ENCODE measurements at regions not wholly inside any gene's neighbourhood (a gene's known extent, or its start where the extent isn't known, plus 50 kb on each side); places are given as distances from the start of the nearest gene placed in this dataset.

DNA sequence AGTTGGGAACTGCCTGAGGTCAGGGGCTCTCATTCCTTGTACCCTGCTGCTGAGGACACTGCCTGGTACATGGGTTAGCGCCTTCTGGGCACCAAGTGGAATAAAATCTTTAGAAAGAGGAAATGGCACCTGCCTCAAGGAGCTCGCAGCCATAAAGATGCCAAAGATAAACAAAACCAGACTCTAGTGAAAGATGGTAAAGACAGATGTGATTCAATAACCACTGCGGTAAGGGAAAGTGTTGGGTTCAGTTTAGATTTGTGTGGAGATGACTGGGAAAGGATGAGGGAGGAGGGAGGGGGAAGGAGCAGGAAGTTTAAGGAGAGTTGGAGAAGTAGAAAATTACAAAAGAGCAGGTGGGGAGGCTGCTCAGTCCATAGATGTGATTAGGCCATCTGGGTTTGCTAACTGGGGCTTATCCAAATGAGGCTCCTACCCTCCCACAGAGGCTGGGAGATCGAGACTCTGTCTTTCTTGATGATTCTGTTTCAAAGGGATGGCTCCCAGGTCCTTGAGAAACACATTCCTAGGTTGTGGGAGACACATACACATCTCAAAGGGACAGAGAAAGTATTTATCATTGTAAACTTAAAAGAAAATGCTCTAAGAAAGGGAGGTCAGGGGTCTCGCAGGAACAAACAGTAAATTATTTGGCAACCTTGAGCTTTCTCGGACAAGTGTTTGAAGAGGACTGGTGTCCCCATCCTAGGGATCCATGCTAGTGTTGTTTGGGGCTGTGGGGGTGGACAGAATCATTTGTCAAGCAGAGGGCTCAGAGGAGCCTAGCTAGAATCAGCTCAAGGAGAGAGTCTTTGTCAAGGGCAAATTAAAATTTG, 65.7 kb upstream of the MORC3 start (continued):
- TF ChIP-seq, protein P1, sequence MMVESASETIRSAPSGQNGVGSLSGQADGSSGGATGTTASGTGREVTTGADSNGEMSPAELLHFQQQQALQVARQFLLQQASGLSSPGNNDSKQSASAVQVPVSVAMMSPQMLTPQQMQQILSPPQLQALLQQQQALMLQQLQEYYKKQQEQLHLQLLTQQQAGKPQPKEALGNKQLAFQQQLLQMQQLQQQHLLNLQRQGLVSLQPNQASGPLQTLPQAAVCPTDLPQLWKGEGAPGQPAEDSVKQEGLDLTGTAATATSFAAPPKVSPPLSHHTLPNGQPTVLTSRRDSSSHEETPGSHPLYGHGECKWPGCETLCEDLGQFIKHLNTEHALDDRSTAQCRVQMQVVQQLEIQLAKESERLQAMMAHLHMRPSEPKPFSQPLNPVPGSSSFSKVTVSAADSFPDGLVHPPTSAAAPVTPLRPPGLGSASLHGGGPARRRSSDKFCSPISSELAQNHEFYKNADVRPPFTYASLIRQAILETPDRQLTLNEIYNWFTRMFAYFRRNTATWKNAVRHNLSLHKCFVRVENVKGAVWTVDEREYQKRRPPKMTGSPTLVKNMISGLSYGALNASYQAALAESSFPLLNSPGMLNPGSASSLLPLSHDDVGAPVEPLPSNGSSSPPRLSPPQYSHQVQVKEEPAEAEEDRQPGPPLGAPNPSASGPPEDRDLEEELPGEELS (CRISPR knock-in tag; IDR thresholded peaks at IDR 0.05): peak; percentile 11; the same call in 1 of the 2 replicates
- TF ChIP-seq, protein P2, sequence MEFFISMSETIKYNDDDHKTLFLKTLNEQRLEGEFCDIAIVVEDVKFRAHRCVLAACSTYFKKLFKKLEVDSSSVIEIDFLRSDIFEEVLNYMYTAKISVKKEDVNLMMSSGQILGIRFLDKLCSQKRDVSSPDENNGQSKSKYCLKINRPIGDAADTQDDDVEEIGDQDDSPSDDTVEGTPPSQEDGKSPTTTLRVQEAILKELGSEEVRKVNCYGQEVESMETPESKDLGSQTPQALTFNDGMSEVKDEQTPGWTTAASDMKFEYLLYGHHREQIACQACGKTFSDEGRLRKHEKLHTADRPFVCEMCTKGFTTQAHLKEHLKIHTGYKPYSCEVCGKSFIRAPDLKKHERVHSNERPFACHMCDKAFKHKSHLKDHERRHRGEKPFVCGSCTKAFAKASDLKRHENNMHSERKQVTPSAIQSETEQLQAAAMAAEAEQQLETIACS (CRISPR knock-in tag; IDR thresholded peaks at IDR 0.05): no peak
- no peak for TF ChIP-seq IKZF4 (CRISPR knock-in tag; IDR thresholded peaks at IDR 0.05; ENCODE audit: borderline replicate concordance, low read depth, not compliant biosample characterization)
- TF ChIP-seq, protein P3, sequence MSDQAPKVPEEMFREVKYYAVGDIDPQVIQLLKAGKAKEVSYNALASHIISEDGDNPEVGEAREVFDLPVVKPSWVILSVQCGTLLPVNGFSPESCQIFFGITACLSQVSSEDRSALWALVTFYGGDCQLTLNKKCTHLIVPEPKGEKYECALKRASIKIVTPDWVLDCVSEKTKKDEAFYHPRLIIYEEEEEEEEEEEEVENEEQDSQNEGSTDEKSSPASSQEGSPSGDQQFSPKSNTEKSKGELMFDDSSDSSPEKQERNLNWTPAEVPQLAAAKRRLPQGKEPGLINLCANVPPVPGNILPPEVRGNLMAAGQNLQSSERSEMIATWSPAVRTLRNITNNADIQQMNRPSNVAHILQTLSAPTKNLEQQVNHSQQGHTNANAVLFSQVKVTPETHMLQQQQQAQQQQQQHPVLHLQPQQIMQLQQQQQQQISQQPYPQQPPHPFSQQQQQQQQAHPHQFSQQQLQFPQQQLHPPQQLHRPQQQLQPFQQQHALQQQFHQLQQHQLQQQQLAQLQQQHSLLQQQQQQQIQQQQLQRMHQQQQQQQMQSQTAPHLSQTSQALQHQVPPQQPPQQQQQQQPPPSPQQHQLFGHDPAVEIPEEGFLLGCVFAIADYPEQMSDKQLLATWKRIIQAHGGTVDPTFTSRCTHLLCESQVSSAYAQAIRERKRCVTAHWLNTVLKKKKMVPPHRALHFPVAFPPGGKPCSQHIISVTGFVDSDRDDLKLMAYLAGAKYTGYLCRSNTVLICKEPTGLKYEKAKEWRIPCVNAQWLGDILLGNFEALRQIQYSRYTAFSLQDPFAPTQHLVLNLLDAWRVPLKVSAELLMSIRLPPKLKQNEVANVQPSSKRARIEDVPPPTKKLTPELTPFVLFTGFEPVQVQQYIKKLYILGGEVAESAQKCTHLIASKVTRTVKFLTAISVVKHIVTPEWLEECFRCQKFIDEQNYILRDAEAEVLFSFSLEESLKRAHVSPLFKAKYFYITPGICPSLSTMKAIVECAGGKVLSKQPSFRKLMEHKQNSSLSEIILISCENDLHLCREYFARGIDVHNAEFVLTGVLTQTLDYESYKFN (CRISPR knock-in tag; conservative IDR thresholded peaks at IDR 0.05): 0 out of 2 replicates have a peak, but pooled peaks have one; percentile 18
- TF ChIP-seq HHEX (CRISPR knock-in tag; IDR thresholded peaks at IDR 0.05): no peak
- TF ChIP-seq HIVEP1 (CRISPR knock-in tag; IDR thresholded peaks at IDR 0.05): no peak
- TF ChIP-seq ZNF75D (CRISPR knock-in tag; IDR thresholded peaks at IDR 0.05; ENCODE audit: borderline replicate concordance): no peak
- TF ChIP-seq, protein P4, sequence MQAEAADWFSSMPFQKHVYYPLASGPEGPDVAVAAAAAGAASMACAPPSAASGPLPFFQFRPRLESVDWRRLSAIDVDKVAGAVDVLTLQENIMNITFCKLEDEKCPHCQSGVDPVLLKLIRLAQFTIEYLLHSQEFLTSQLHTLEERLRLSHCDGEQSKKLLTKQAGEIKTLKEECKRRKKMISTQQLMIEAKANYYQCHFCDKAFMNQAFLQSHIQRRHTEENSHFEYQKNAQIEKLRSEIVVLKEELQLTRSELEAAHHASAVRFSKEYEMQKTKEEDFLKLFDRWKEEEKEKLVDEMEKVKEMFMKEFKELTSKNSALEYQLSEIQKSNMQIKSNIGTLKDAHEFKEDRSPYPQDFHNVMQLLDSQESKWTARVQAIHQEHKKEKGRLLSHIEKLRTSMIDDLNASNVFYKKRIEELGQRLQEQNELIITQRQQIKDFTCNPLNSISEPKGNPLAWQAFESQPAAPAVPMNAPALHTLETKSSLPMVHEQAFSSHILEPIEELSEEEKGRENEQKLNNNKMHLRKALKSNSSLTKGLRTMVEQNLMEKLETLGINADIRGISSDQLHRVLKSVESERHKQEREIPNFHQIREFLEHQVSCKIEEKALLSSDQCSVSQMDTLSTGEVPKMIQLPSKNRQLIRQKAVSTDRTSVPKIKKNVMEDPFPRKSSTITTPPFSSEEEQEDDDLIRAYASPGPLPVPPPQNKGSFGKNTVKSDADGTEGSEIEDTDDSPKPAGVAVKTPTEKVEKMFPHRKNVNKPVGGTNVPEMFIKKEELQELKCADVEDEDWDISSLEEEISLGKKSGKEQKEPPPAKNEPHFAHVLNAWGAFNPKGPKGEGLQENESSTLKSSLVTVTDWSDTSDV (CRISPR knock-in tag; IDR thresholded peaks at IDR 0.05): no peak
- TF ChIP-seq MAFF (IDR thresholded peaks at IDR 0.05; ENCODE audit: low read depth, low read length): no peak
- TF ChIP-seq, protein P5, sequence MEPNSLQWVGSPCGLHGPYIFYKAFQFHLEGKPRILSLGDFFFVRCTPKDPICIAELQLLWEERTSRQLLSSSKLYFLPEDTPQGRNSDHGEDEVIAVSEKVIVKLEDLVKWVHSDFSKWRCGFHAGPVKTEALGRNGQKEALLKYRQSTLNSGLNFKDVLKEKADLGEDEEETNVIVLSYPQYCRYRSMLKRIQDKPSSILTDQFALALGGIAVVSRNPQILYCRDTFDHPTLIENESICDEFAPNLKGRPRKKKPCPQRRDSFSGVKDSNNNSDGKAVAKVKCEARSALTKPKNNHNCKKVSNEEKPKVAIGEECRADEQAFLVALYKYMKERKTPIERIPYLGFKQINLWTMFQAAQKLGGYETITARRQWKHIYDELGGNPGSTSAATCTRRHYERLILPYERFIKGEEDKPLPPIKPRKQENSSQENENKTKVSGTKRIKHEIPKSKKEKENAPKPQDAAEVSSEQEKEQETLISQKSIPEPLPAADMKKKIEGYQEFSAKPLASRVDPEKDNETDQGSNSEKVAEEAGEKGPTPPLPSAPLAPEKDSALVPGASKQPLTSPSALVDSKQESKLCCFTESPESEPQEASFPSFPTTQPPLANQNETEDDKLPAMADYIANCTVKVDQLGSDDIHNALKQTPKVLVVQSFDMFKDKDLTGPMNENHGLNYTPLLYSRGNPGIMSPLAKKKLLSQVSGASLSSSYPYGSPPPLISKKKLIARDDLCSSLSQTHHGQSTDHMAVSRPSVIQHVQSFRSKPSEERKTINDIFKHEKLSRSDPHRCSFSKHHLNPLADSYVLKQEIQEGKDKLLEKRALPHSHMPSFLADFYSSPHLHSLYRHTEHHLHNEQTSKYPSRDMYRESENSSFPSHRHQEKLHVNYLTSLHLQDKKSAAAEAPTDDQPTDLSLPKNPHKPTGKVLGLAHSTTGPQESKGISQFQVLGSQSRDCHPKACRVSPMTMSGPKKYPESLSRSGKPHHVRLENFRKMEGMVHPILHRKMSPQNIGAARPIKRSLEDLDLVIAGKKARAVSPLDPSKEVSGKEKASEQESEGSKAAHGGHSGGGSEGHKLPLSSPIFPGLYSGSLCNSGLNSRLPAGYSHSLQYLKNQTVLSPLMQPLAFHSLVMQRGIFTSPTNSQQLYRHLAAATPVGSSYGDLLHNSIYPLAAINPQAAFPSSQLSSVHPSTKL (CRISPR knock-in tag; IDR thresholded peaks at IDR 0.05): 0 out of 2 replicates have a peak, but pooled peaks have one; percentile 13
- TF ChIP-seq, protein P6, sequence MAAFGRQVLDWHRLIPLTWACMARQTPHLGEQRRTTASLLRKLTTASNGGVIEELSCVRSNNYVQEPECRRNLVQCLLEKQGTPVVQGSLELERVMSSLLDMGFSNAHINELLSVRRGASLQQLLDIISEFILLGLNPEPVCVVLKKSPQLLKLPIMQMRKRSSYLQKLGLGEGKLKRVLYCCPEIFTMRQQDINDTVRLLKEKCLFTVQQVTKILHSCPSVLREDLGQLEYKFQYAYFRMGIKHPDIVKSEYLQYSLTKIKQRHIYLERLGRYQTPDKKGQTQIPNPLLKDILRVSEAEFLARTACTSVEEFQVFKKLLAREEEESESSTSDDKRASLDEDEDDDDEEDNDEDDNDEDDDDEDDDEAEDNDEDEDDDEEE (CRISPR knock-in tag; IDR thresholded peaks at IDR 0.05): no peak
- no peak for TF ChIP-seq FOXJ3 (CRISPR knock-in tag; IDR thresholded peaks at IDR 0.05; ENCODE audit: borderline replicate concordance)
- TF ChIP-seq KLF6 (CRISPR knock-in tag; IDR thresholded peaks at IDR 0.05): no peak

Data from HepG2 (cell line).